Ureter (tissue), 1 donor: ENCODE measurements at regions not wholly inside any gene's neighbourhood (a gene's known extent, or its start where the extent isn't known, plus 50 kb on each side); places are given as distances from the start of the nearest gene placed in this dataset.

Experiments used
- DNase-seq: peaks from one replicate; pipeline ENCODE4 v3.0.0-alpha.2; 2020; ENCODE audit warnings: low spot score
- donor health status: DM: yes; HTN: yes; CAD: no.

- no peak for DNase-seq
Measured at GRCh38 chr13:26989957-26990713, 181.5 kb downstream of the USP12 start.

GRCh38 chr13:26989261-26989956, 182.2 kb downstream of the USP12 start:
- DNase-seq, result no peak

- DNase-seq, result no peak
Measured at GRCh38 chr13:26988059-26988769, 183.4 kb downstream of the USP12 start.

- no peak for DNase-seq
Measured at GRCh38 chr13:26987486-26988013, 184.1 kb downstream of the USP12 start.

- DNase-seq, result peak; percentile 77
Measured at GRCh38 chr13:26985285-26985878, 186.2 kb downstream of the USP12 start.

GRCh38 chr13:26984337-26984736, 187.3 kb downstream of the USP12 start:
- no peak for DNase-seq

GRCh38 chr13:26983543-26984320, 187.9 kb downstream of the USP12 start:
- DNase-seq, result no peak

GRCh38 chr13:26980099-26981031, 191.2 kb downstream of the USP12 start:
- DNase-seq, result no peak

GRCh38 chr13:26979334-26979733, 192.3 kb downstream of the USP12 start:
- DNase-seq, result no peak

- DNase-seq, result no peak
Measured at GRCh38 chr13:26978081-26978860, 193.3 kb downstream of the USP12 start.

GRCh38 chr13:26977541-26977940, 194.1 kb downstream of the USP12 start:
- DNase-seq, result no peak

- no peak for DNase-seq
Measured at GRCh38 chr13:26976313-26976712, 195.3 kb downstream of the USP12 start.

- DNase-seq, result no peak
Measured at GRCh38 chr13:26973946-26974345, 197.7 kb downstream of the USP12 start.

- DNase-seq, result no peak
Measured at GRCh38 chr13:26973295-26973694, 198.3 kb downstream of the USP12 start.

- no peak for DNase-seq
Measured at GRCh38 chr13:26971990-26972887, 199.4 kb downstream of the USP12 start.

- DNase-seq, result no peak
Measured at GRCh38 chr13:26968431-26969341, 202.9 kb downstream of the USP12 start.
